Peyer's patch (tissue), 4 donors: ENCODE measurements at regions not wholly inside any gene's neighbourhood (a gene's known extent, or its start where the extent isn't known, plus 50 kb on each side); places are given as distances from the start of the nearest gene placed in this dataset.

ENCODE experiments used
- DNase-seq, 3 donors: peaks; one replicate each; pipeline ENCODE4 v3.0.0-alpha.2; 2017 to 2019
- H3K27ac ChIP-seq, 4 donors: fragments of 200-600 bp; sonication (generic); one replicate each; pipeline ENCODE4 v1.5.1; 2016 to 2019
- H3K27me3 ChIP-seq, 2 donors: fragments of 200-600 bp; sonication (generic); one replicate each; pipeline ENCODE4 v1.5.1; 2019
- H3K36me3 ChIP-seq, 3 donors: fragments of 200-600 bp; sonication (generic); one replicate each; pipeline ENCODE4 v1.5.1; 2016 to 2019
- H3K4me1 ChIP-seq, 4 donors: fragments of 200-600 bp; sonication (generic); one replicate each; pipeline ENCODE4 v1.5.1; 2016 to 2019
- H3K4me3 ChIP-seq, 4 donors: fragments of 200-600 bp; sonication (generic); 1 replicate in 3 of 4; 2 replicates in 1 of 4; pipeline ENCODE4 v1.5.1; 2016 to 2019; ENCODE audit warnings: mild to moderate bottlenecking in 1 of 4
- H3K9me3 ChIP-seq, 4 donors: fragments of 200-600 bp; sonication (generic); one replicate each; pipeline ENCODE4 v1.5.1; 2016 to 2019; ENCODE audit warnings: mild to moderate bottlenecking in 1 of 4
- POLR2A ChIP-seq, 2 donors: fragments of 450-650 bp; IDR thresholded peaks; one replicate each; pipeline ENCODE4 v1.5.1; 2017; ENCODE audit warnings: antibody characterized with exemption in 2 of 2, mild to moderate bottlenecking in 2 of 2, moderate library complexity in 2 of 2
- TF ChIP-seq, protein P1 (sequence below), 6 experiments: fragments of 450-650 bp in 4 of 6; fragments of 200-600 bp in 2 of 6; sonication (generic) in 1 of 6; IDR thresholded peaks; one replicate each; pipeline ENCODE4 v1.5.1; 2017 to 2019; ENCODE audit warnings: antibody characterized with exemption in 6 of 6, mild to moderate bottlenecking in 3 of 6, moderate library complexity in 1 of 6

- DNase-seq: no peak
- H3K9me3 ChIP-seq: no peaks in the 10 kb centered on the region
Measured at GRCh38 chr11:91730620-91731019, 494.0 kb upstream of the FAT3 start.

GRCh38 chr11:91730057-91730456 is 494.6 kb upstream of the FAT3 start:
- Histone ChIP-seq H3K9me3 (no peaks in the 10 kb centered on the region), H3K36me3 (no peaks in the 10 kb centered on the region), H3K27me3 (no peaks in the 10 kb centered on the region), H3K27ac (no peak overlapping the region), H3K4me3 (no peak overlapping the region), H3K4me1 (no peaks in the 10 kb centered on the region)
- no peak for TF ChIP-seq POLR2A (IDR thresholded peaks at IDR 0.05)
- TF ChIP-seq, protein P1, sequence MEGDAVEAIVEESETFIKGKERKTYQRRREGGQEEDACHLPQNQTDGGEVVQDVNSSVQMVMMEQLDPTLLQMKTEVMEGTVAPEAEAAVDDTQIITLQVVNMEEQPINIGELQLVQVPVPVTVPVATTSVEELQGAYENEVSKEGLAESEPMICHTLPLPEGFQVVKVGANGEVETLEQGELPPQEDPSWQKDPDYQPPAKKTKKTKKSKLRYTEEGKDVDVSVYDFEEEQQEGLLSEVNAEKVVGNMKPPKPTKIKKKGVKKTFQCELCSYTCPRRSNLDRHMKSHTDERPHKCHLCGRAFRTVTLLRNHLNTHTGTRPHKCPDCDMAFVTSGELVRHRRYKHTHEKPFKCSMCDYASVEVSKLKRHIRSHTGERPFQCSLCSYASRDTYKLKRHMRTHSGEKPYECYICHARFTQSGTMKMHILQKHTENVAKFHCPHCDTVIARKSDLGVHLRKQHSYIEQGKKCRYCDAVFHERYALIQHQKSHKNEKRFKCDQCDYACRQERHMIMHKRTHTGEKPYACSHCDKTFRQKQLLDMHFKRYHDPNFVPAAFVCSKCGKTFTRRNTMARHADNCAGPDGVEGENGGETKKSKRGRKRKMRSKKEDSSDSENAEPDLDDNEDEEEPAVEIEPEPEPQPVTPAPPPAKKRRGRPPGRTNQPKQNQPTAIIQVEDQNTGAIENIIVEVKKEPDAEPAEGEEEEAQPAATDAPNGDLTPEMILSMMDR (IDR thresholded peaks at IDR 0.05): no peak
- no peak for DNase-seq

More at GRCh38 chr11:91730620-91731019, 494.0 kb upstream of the FAT3 start:
- no peaks in the 10 kb centered on the region for H3K4me1 ChIP-seq
- TF ChIP-seq, protein P1 (IDR thresholded peaks at IDR 0.05): no peak
- no peak for TF ChIP-seq POLR2A (IDR thresholded peaks at IDR 0.05)
- no peak overlapping the region for H3K4me3 ChIP-seq
- no peaks in the 10 kb centered on the region for H3K27me3 ChIP-seq
- no peaks in the 10 kb centered on the region for H3K36me3 ChIP-seq
- H3K27ac ChIP-seq: no peak overlapping the region

GRCh38 chr11:91717169-91717568 is 507.4 kb upstream of the FAT3 start:
- DNase-seq: no peak
- no peaks in the 10 kb centered on the region for H3K4me1 ChIP-seq
- no peaks in the 10 kb centered on the region for H3K36me3 ChIP-seq
- TF ChIP-seq, protein P1 (IDR thresholded peaks at IDR 0.05): no peak
- TF ChIP-seq POLR2A (IDR thresholded peaks at IDR 0.05): no peak
- H3K9me3 ChIP-seq: no peaks in the 10 kb centered on the region
- no peak overlapping the region for H3K4me3 ChIP-seq
- H3K27ac ChIP-seq: no peak overlapping the region
- no peaks in the 10 kb centered on the region for H3K27me3 ChIP-seq

DNA sequence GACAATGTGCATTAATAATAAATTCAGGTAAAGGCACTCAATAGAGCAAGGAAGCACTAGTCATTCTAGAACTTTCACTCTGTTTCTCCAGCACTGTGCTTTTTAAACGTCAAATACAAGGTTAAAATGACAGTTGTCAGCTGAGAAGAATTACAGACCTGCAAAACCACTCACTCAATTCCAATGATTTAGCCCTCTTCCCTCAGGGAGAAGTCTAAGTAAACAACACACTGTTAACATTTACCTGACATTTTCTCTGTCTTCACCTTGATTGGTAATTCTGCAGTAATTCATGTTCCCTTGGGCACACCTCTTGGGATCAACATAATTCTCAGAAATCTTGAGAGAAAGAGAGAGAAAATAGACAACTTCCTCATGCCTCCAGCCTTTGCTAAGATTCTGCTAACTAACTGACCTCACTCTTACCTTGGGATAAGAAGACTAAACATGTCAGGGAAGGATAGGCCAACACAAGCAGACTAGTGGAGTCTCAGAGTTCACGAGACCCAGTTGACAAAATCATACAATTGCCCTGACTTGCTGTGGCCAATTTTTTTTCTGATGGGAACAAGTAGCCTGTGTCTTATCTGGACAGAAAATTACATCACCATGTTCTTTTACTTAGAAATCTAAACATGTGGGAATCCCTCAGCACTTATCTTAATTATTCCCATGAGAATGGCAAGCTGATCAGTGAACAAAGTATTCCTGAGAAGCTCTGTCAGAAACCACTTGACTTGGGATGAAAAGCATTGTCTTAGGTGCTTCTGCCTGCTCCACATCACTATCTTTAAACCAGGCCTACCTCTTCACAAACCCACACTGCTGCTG is 516.8 kb upstream of the FAT3 start:
- Histone ChIP-seq H3K4me3 (no peak overlapping the region), H3K36me3 (no peaks in the 10 kb centered on the region), H3K27me3 (no peaks in the 10 kb centered on the region), H3K9me3 (no peaks in the 10 kb centered on the region), H3K4me1 (no peaks in the 10 kb centered on the region), H3K27ac (no peak overlapping the region)
- TF ChIP-seq, protein P1 (IDR thresholded peaks at IDR 0.05): no peak
- no peak for TF ChIP-seq POLR2A (IDR thresholded peaks at IDR 0.05)
- DNase-seq: no peak

GRCh38 chr11:91703042-91703441 is 521.6 kb upstream of the FAT3 start:
- Histone ChIP-seq H3K4me1 (no peaks in the 10 kb centered on the region), H3K36me3 (no peaks in the 10 kb centered on the region), H3K9me3 (no peaks in the 10 kb centered on the region), H3K27ac (no peak overlapping the region), H3K27me3 (no peaks in the 10 kb centered on the region), H3K4me3 (no peak overlapping the region)
- no peak for DNase-seq
- TF ChIP-seq POLR2A (IDR thresholded peaks at IDR 0.05): no peak
- TF ChIP-seq, protein P1 (IDR thresholded peaks at IDR 0.05): no peak
